Amygdala (tissue), 56 donors: ENCODE measurements at regions not wholly inside any gene's neighbourhood (a gene's known extent, or its start where the extent isn't known, plus 50 kb on each side); places are given as distances from the start of the nearest gene placed in this dataset.
"Not testable (repeated sequence)": the region's sequence is repeated elsewhere in the genome, so short reads cannot be mapped to it uniquely, and the experiment has no call there.

Experiments
- DNase-seq, 56 donors: peaks; one replicate each; lab custom pipeline; 2025; lab: John Stamatoyannopoulos, UW

DNA sequence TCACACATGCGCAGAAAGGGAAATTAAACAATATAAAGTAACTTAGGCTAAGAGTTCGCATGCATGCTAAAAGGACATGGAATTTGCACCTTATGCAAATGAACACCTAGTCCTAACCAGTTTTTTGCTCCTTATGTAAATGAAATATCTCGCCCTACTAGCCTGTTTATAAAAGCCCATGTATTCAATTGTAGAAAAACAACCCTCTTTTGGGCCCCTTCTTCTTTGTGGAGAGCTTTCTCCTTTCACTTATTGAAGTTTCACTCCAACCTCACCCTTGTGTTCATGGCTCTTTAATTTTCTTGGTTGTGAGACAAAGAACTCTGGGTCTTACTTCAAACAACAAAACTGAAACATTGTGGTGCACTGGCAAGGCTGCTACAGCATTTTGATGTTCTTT, 333.4 kb upstream of the ATXN7L3B start:
- no peak for DNase-seq

DNA sequence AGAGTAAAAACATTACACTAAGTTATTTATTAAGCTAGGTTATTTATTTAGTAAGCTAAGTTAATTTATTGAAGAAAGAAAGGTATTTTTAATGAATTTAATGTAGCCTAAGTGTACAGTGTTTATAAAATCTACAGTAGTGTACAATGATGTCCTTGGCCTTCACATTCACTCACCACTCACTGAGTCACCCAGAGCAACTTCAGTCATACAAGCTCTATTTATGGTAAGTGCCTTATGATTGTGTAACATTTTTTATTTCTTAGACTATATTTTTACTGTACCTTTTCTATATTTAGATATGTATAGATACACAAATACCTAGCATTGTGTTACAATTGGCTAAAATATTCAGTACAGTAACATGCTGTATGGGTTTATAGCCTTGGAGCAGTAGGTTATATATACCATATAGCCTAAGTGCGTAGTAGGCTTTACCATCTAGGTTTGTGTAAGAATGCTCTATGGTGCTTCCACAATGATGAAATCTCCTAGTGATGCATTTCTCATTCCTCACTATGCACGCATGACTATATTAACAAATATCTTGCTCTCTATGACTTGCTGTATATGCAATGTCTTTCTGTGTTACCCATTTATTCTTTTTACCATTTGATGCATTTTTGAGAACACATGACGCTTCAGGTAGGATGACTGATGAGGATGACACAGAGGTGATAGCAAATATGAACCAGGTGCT, 309.6 kb upstream of the ATXN7L3B start:
- DNase-seq: no peak

DNA sequence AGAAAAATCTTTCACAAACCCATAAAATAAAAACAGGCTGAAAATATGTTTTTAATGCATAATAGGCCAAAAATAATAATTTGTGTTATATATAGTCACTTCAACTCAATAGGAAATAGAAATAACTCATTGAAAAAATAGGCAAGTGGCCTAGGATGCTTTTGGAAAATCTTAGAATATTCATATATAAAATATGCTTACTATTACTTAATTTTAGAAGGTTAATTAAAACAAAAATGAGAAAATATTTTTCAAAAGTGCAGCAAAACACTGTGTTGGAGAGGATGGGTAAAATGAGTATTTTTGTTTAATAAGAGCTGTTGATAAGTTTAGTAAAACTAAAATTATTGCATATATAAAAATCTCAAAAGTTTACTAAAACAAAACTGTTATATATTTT, 308.0 kb upstream of the ATXN7L3B start:
- DNase-seq: no peak

GRCh38 chr12:74235342-74235741, 302.3 kb upstream of the ATXN7L3B start:
- DNase-seq: no peak

GRCh38 chr12:74241341-74241740, 296.3 kb upstream of the ATXN7L3B start:
- no peak for DNase-seq

DNA sequence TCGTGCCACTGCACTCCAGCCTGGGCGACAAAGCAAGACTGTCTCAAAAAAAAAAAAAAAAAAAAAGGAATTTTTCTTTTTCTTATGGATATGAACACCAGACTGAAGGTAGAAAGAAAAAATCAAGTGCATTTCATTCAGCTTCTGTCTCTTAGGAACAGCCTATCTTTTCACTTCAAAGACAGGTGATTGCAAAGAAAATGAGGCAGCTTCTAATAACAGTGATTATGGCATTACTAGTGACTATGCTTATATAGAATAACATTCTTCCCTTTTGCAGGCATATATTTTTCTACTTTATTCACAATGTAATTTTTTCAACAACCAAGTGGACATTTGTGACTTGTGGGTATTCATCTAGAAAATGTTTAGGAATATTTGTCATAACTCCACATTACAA, 295.5 kb upstream of the ATXN7L3B start:
- DNase-seq: no peak

GRCh38 chr12:74245458-74245857, 292.2 kb upstream of the ATXN7L3B start:
- DNase-seq: no peak

GRCh38 chr12:74250891-74251290, 286.7 kb upstream of the ATXN7L3B start:
- no peak for DNase-seq

- not testable (repeated sequence) for DNase-seq
Observed at GRCh38 chr12:74253826-74254225, 283.8 kb upstream of the ATXN7L3B start.

DNA sequence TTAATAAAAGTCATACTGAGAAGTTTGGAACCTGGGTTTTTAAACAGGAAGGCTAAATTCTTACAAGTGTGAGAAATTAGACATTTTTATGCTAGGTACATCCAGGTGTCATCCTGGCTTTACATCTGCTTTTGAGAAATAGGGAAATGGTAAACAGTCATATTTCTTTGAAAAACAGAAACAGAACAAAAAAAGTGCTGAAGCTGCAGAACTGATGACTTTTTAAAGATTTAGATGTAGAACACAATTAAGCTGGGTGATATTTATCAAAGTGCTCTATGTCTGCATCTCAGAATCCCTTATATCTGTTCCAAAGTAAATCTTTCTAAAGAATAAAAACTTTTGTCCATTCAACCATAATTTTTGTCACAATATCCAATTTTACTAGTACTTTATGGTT, 282.9 kb upstream of the ATXN7L3B start:
- DNase-seq: no peak

DNA sequence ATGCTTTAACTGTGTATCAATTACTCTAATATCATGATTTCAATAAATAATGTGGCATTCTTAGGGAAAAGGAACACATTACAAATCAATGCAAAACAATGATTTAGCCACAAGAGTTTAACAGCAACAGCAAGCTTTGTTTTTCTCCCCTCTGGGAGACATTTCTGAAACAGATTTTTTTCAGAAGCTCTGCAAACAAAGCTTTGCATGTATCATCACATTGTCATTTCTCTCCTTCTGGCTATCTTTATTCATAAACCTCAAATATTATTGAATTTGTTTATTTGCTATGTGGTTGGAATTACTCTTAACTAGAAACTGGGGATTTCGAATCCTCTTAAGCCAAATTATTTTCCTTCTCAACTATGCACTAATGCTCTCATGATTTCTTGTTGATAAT, 278.4 kb upstream of the ATXN7L3B start:
- DNase-seq: no peak

DNA sequence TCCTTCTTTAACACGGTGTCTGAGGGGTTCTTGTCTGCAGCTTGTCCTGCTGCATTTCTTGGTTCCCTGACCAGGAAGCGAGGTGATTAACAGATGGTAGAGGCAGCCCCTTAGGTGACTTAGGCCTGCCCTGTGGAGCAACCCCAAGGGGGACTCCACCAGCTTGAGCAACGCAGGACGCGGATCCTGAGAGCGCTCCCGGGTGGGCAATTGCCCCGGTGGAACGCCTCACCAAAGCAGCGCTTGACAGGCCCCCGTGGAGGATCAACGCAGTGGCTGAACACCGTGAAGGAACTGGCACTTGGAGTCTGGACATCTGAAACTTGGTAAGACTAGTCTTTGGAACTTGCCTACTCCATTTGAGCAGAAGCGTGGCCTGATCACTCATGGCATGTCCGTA, 272.9 kb upstream of the ATXN7L3B start:
- DNase-seq: no peak

GRCh38 chr12:74269355-74269754, 268.3 kb upstream of the ATXN7L3B start:
- not testable (repeated sequence) for DNase-seq

GRCh38 chr12:74280156-74280655, 257.4 kb upstream of the ATXN7L3B start:
- no peak for DNase-seq

DNA sequence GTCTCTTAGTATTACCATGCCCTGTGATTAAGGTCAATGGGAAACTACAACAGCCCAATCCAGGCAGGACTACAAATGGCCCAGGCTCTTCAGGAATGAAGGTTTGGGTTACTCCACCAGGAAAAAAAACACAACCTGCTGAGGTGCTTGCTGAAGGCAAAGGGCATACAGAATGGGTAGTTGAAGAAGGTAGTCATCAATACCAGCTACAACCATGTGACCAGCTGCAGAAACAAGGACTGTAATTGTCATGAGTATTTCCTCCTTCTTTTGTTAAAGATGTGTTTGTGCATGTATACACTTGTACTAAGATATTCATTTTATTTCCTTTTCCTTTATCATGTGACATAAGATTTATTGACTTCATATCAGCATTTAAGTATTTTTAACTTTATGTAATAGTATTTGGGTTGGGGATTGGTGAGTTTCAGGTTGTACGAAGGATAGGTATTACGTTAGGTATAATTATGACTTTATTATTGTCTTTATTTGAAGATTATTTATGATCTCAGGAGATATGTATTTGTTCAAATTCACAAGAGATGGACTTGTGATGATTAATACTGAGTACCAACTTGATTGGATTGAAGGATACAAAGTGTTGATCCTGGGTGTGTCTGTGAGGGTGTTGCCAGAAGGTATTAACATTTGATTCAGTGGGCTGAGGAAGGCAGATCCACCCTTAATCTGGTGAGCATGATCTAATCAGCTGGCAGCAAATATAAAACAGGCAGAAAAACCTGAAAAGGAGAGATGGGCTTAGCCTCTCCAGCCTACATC, 256.0 kb upstream of the ATXN7L3B start:
- not testable (repeated sequence) for DNase-seq

DNA sequence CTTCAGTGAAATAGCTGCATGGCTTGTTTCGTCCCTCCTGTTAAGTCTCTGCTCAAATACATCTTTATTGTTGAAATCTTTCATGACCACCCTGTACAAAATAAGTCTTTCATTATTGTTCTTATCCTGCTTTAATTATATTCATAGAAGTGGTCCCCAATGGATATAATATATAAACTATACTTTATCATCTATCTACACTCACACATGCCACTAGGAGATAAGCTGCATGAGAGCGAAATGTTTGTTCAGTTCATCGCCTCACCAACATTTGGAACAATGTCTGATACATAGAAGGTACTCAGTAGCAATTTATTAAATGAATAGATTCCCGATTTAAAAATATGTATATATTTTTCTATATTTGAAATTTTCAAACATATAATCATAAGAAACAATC, 254.0 kb upstream of the ATXN7L3B start:
- no peak for DNase-seq

GRCh38 chr12:74285773-74286172, 251.9 kb upstream of the ATXN7L3B start:
- DNase-seq: no peak

DNA sequence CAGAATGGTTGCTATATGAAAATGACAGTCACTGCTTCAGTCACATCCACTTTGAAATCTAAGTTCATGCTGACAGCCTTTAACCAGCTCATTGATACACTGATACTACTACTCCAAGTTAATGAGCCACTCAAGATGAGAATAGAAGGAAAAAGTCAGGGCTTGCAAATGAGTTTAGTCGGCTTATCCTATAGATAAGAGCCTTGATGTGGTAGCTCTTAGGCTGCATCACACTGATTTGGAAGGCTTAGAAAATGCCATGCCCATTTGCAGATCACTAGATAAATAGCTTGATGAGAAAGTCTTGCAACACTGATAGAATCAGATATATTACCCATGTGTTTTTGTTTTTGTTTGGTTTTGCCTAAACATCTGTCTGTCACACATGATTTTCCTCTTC, 251.4 kb upstream of the ATXN7L3B start:
- no peak for DNase-seq

GRCh38 chr12:74292351-74293194, 245.1 kb upstream of the ATXN7L3B start:
- DNase-seq: no peak

DNA sequence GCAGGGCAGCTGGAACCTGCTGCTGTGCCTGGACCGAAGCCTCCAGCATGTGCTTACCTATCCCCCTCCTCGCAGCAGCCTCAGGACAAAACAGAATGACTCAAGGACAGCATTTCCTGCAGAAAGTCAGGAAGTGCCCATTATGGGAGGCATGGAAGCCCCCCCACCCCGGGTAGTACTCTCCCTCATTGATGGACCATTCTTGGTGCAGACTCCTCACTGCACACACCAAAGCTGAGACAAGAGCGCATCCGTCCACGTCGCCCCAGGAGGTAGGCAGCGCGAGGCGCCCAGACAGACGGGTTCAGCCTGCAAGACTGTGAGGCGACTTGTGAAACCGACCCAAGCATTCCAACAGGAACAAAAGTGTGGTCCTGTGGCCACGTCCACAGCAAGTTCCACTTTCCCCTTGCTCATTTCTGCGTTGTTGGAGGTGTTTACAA, 243.9 kb upstream of the ATXN7L3B start:
- no peak for DNase-seq

- DNase-seq: peak in 16 of 56 donors; percentile 6 to 73 (median 20)
Observed at GRCh38 chr12:74317078-74317601, 220.5 kb upstream of the ATXN7L3B start.
